ENCODE measurements at regions not wholly inside any gene's neighbourhood (a gene's known extent, or its start where the extent isn't known, plus 50 kb on each side); places are given as distances from the start of the nearest gene placed in this dataset.

GRCh38 chr6:137690721-137691120 lies 176.3 kb upstream of the TNFAIP3 start:
- Histone ChIP-seq H3K79me2 (ENCODE audit: control insufficient read depth, insufficient read depth, low read length) (no peaks in the 10 kb centered on the region), H3K4me1 (ENCODE audit: control insufficient read depth in 2 of 2, insufficient read depth in 2 of 2, low read length in 2 of 2) (no peaks in the 10 kb centered on the region), H3K36me3 (replicated peaks in 1 of 2; ENCODE audit: control extremely low read depth in 1 of 2, control insufficient read depth in 1 of 2, extremely low read depth in 1 of 2, insufficient read depth in 2 of 2, low read length in 1 of 2) (no peaks in the 10 kb centered on the region), H3K27ac (ENCODE audit: low read length in 2 of 2) (no peak overlapping the region), H3K4me3 (ENCODE audit: control extremely low read depth in 1 of 5, extremely low read depth in 1 of 5, insufficient read depth in 1 of 5, low read depth in 2 of 5, low read length in 4 of 5) (no peak overlapping the region), H3K9me3 (ENCODE audit: control extremely low read depth in 1 of 3, control insufficient read depth in 2 of 3, insufficient read depth in 1 of 3, low read length in 2 of 3) (no peaks in the 10 kb centered on the region), H4K20me1 (ENCODE audit: control insufficient read depth, insufficient read depth, low read length, poor library complexity, severe bottlenecking) (no peaks in the 10 kb centered on the region), H3K9ac (ENCODE audit: low read length) (no peak overlapping the region), H3K27me3 (replicated peaks in 1 of 4; ENCODE audit: control extremely low read depth in 1 of 4, control insufficient read depth in 3 of 4, insufficient read depth in 4 of 4, low read length in 3 of 4) (no peaks in the 10 kb centered on the region), H3K4me2 (replicated peaks; ENCODE audit: low read depth, low read length, poor library complexity, severe bottlenecking) (no peak overlapping the region), H2AFZ (ENCODE audit: insufficient read depth, low read depth, low read length, poor library complexity, severe bottlenecking) (no peak overlapping the region)
- CTCF ChIA-PET: interaction anchor here (0.9 to 1.2 kb wide), 2 partner anchors 9 to 252 kb away, joined by 3 read pairs; no protein-coding TSS in a partner anchor
- intact Hi-C loops (cut with micrococcal nuclease): no loop called here
- H3K4me1 Mint-ChIP-seq: no peaks in the 10 kb centered on the region
- peaks cover 5% of the 10 kb centered on the region for H3K27me3 Mint-ChIP-seq
- no peak for ATAC-seq (ENCODE audit: low read depth)
- H3K27ac Mint-ChIP-seq: no peak overlapping the region
- DNase-seq: no peak
- no peaks in the 10 kb centered on the region for H3K9me3 Mint-ChIP-seq (ENCODE audit: insufficient read depth)
- no CpG with 5 or more reads among the region's 1 CpG for WGBS (ENCODE audit: insufficient coverage)
- POLR2A ChIA-PET: no interaction called here
- H3K4me3 Mint-ChIP-seq: no peak overlapping the region
- TF ChIP-seq EZH2 (IDR thresholded peaks at IDR 0.05; ENCODE audit: borderline replicate concordance, insufficient read depth, low read depth, low read length, poor library complexity, severe bottlenecking) (no peak), CTCF (IDR thresholded peaks at IDR 0.05) (no peak)

GRCh38 chr6:137692308-137692707 lies 174.8 kb upstream of the TNFAIP3 start:
- DNase-seq: no peak

More at GRCh38 chr6:137692308-137692707, 174.8 kb upstream of the TNFAIP3 start:
- Histone ChIP-seq H3K9me3 (ENCODE audit: control extremely low read depth in 1 of 3, control insufficient read depth in 2 of 3, insufficient read depth in 1 of 3, low read length in 2 of 3) (no peaks in the 10 kb centered on the region), H3K27ac (ENCODE audit: low read length in 2 of 2) (no peak overlapping the region), H3K4me1 (ENCODE audit: control insufficient read depth in 2 of 2, insufficient read depth in 2 of 2, low read length in 2 of 2) (no peaks in the 10 kb centered on the region), H4K20me1 (ENCODE audit: control insufficient read depth, insufficient read depth, low read length, poor library complexity, severe bottlenecking) (no peaks in the 10 kb centered on the region), H3K79me2 (ENCODE audit: control insufficient read depth, insufficient read depth, low read length) (no peaks in the 10 kb centered on the region), H3K4me3 (ENCODE audit: control extremely low read depth in 1 of 5, extremely low read depth in 1 of 5, insufficient read depth in 1 of 5, low read depth in 2 of 5, low read length in 4 of 5) (no peak overlapping the region), H2AFZ (ENCODE audit: insufficient read depth, low read depth, low read length, poor library complexity, severe bottlenecking) (no peak overlapping the region), H3K36me3 (replicated peaks in 1 of 2; ENCODE audit: control extremely low read depth in 1 of 2, control insufficient read depth in 1 of 2, extremely low read depth in 1 of 2, insufficient read depth in 2 of 2, low read length in 1 of 2) (no peaks in the 10 kb centered on the region), H3K9ac (ENCODE audit: low read length) (no peak overlapping the region), H3K4me2 (replicated peaks; ENCODE audit: low read depth, low read length, poor library complexity, severe bottlenecking) (no peak overlapping the region), H3K27me3 (replicated peaks in 1 of 4; ENCODE audit: control extremely low read depth in 1 of 4, control insufficient read depth in 3 of 4, insufficient read depth in 4 of 4, low read length in 3 of 4) (no peaks in the 10 kb centered on the region)
- peaks cover 8% of the 10 kb centered on the region for H3K27me3 Mint-ChIP-seq
- H3K9me3 Mint-ChIP-seq (ENCODE audit: insufficient read depth): no peaks in the 10 kb centered on the region
- no peak overlapping the region for H3K27ac Mint-ChIP-seq
- no peak for ATAC-seq (ENCODE audit: low read depth)
- WGBS (ENCODE audit: insufficient coverage): 89% methylated on average over 1 of the region's 3 CpGs
- ChIA-PET CTCF (no interaction called here), POLR2A (no interaction called here)
- TF ChIP-seq CTCF (IDR thresholded peaks at IDR 0.05): no peak
- no peak for TF ChIP-seq EZH2 (IDR thresholded peaks at IDR 0.05; ENCODE audit: borderline replicate concordance, insufficient read depth, low read depth, low read length, poor library complexity, severe bottlenecking)
- no peaks in the 10 kb centered on the region for H3K4me1 Mint-ChIP-seq
- H3K4me3 Mint-ChIP-seq: no peak overlapping the region
- intact Hi-C loops (cut with micrococcal nuclease): no loop called here
